Mesendoderm (in vitro differentiated cells): ENCODE measurements at regions not wholly inside any gene's neighbourhood (a gene's known extent, or its start where the extent isn't known, plus 50 kb on each side); places are given as distances from the start of the nearest gene placed in this dataset.

ENCODE experiments used
- DNase-seq: peaks from one replicate; pipeline ENCODE4 v3.0.0; 2013
- H2AK5ac ChIP-seq: 2 replicates; pipeline ENCODE4 v1.6.1; 2013; ENCODE audit warnings: low read length, inconsistent platforms
- H2BK120ac ChIP-seq: 2 replicates; pipeline ENCODE4 v1.6.1; 2013; ENCODE audit warnings: low read depth, mild to moderate bottlenecking, low read length, moderate library complexity, mixed read lengths
- H2BK15ac ChIP-seq: replicated peaks from 2 replicates; pipeline ENCODE4 v1.6.1; 2013; ENCODE audit warnings: low read depth, mild to moderate bottlenecking, moderate library complexity
- H2BK5ac ChIP-seq: 2 replicates; pipeline ENCODE4 v1.6.1; 2013; ENCODE audit warnings: low read length, inconsistent platforms
- H3K18ac ChIP-seq: 2 replicates; pipeline ENCODE4 v1.6.1; 2013; ENCODE audit warnings: mild to moderate bottlenecking, low read length, mixed read lengths
- H3K23ac ChIP-seq: one replicate; pipeline ENCODE4 v1.6.1; 2013; ENCODE audit warnings: low read length
- H3K27ac ChIP-seq: 2 replicates; pipeline ENCODE4 v1.5.1; 2013; ENCODE audit warnings: low read depth, mild to moderate bottlenecking, inconsistent platforms, low read length, moderate library complexity
- H3K27me3 ChIP-seq: 2 replicates; pipeline ENCODE4 v1.6.1; 2013; ENCODE audit warnings: low read length, control low read depth, mild to moderate bottlenecking, inconsistent platforms; ENCODE audit not compliant: insufficient read depth, poor library complexity
- H3K36me3 ChIP-seq: 2 replicates; pipeline ENCODE4 v1.6.1; 2013; ENCODE audit warnings: low read length, inconsistent platforms; ENCODE audit not compliant: control insufficient read depth, insufficient read depth
- H3K4ac ChIP-seq: one replicate; pipeline ENCODE4 v1.6.1; 2013; ENCODE audit warnings: low read depth, mild to moderate bottlenecking, low read length, moderate library complexity
- H3K4me1 ChIP-seq: 2 replicates; pipeline ENCODE4 v1.6.1; 2013; ENCODE audit warnings: low read depth, low read length, inconsistent platforms; ENCODE audit not compliant: control insufficient read depth
- H3K4me2 ChIP-seq: 2 replicates; pipeline ENCODE4 v1.6.1; 2013; ENCODE audit warnings: low read length
- H3K4me3 ChIP-seq: 2 replicates; pipeline ENCODE4 v1.5.1; 2013; ENCODE audit warnings: mild to moderate bottlenecking, low read length
- H3K56ac ChIP-seq: one replicate; pipeline ENCODE4 v1.6.1; 2013; ENCODE audit warnings: low read length
- H3K79me1 ChIP-seq: 2 replicates; pipeline ENCODE4 v1.6.1; 2013; ENCODE audit warnings: low read length, inconsistent platforms
- H3K79me2 ChIP-seq: 2 replicates; pipeline ENCODE4 v1.6.1; 2013; ENCODE audit warnings: mild to moderate bottlenecking, low read length; ENCODE audit not compliant: control insufficient read depth, insufficient read depth
- H3K9ac ChIP-seq: 2 replicates; pipeline ENCODE4 v1.6.1; 2013; ENCODE audit warnings: low read length, inconsistent platforms
- H4K5ac ChIP-seq: one replicate; pipeline ENCODE4 v1.6.1; 2013; ENCODE audit warnings: low read length
- H4K8ac ChIP-seq: one replicate; pipeline ENCODE4 v1.6.1; 2013; ENCODE audit warnings: low read depth, mild to moderate bottlenecking, control low read depth, low read length, moderate library complexity
- WGBS: extraction: QIAGEN DNeasy Blood & Tissue Kit; methylation state at CpG from one replicate; pipeline ENCODE4 v1.1.7; 2013; ENCODE audit warnings: low lambda C conversion rate, missing lambda C conversion rate; ENCODE audit not compliant: insufficient coverage; ENCODE audit errors: extremely low coverage; 5-methylcytosine and 5-hydroxymethylcytosine counted together

GRCh38 chr1:94646786-94647555 lies 105.4 kb upstream of the F3 start:
- H2BK120ac ChIP-seq, result no peak overlapping the region
- no peaks in the 10 kb centered on the region for H3K36me3 ChIP-seq
- H3K27ac ChIP-seq, result no peak overlapping the region
- H3K4me1 ChIP-seq, result no peaks in the 10 kb centered on the region
- H3K79me2 ChIP-seq, result no peaks in the 10 kb centered on the region
- H2AK5ac ChIP-seq, result no peak overlapping the region
- no peak overlapping the region for H4K8ac ChIP-seq
- no peak overlapping the region for H4K5ac ChIP-seq
- no peak overlapping the region for H3K4ac ChIP-seq
- H2BK5ac ChIP-seq, result no peak overlapping the region
- H3K4me2 ChIP-seq, result no peak overlapping the region
- H3K4me3 ChIP-seq, result no peak overlapping the region
- no peak overlapping the region for H3K56ac ChIP-seq
- H3K18ac ChIP-seq, result peak overlapping the region; percentile 34
- no peak overlapping the region for H2BK15ac ChIP-seq
- H3K9ac ChIP-seq, result no peak overlapping the region
- no peaks in the 10 kb centered on the region for H3K27me3 ChIP-seq
- no peak overlapping the region for H3K23ac ChIP-seq
- no CpG with 5 or more reads among the region's 6 CpGs for WGBS
- no peaks in the 10 kb centered on the region for H3K79me1 ChIP-seq
- DNase-seq, result no peak

DNA sequence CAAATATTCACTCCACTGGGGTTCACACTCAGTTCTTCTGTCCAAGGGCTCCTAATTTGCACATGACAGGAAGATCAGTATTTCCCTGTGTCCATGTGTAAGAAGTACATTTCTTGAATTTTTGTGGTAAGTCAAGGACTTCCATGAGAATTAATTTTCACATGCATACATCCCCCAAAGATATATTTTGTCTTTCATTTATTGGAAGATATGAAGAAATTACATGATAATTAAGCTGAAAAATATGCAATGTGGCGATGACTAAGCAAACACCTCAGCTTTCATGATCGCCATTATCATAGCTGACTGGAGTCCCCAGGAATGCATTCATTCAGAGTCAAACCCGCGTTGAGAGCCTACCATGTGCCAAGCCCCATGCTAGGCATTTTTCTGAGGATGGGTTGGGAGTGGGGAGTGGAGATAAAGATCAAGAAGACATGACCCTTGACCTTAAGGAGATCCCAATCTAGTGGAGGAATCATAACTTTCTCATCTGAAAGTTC lies 104.6 kb upstream of the F3 start:
- H2BK15ac ChIP-seq, result no peak overlapping the region
- no peak overlapping the region for H3K18ac ChIP-seq
- H3K79me2 ChIP-seq, result no peaks in the 10 kb centered on the region
- no peaks in the 10 kb centered on the region for H3K4me1 ChIP-seq
- no peak overlapping the region for H2BK120ac ChIP-seq
- no CpG with 5 or more reads among the region's 4 CpGs for WGBS
- no peak overlapping the region for H3K4ac ChIP-seq
- no peak overlapping the region for H4K5ac ChIP-seq
- no peaks in the 10 kb centered on the region for H3K27me3 ChIP-seq
- H3K56ac ChIP-seq, result no peak overlapping the region
- no peaks in the 10 kb centered on the region for H3K79me1 ChIP-seq
- peak; percentile 71 for DNase-seq
- H3K9ac ChIP-seq, result no peak overlapping the region
- H3K36me3 ChIP-seq, result no peaks in the 10 kb centered on the region
- no peak overlapping the region for H2AK5ac ChIP-seq
- H3K4me2 ChIP-seq, result no peak overlapping the region
- H2BK5ac ChIP-seq, result no peak overlapping the region
- no peak overlapping the region for H3K27ac ChIP-seq
- H3K4me3 ChIP-seq, result no peak overlapping the region
- H3K23ac ChIP-seq, result no peak overlapping the region
- H4K8ac ChIP-seq, result no peak overlapping the region

DNA sequence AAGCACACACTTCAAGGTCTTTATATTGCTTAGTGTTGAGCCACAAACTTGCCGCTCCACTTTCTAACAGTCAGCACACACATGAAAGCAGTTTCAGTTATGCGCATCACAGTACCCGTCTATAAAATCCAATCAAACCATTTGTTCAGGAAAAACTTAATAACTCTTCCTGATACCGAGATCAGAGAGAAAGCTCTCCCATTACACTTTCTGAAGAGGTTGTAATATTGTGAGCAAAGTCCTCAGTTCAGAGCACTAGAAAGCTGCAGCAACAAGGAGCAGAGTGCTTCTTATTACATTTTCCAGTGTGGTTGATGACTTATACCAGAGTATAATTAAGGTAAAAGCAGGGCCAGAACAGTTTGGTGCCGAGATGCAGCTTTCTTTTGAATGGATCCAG lies 102.8 kb upstream of the F3 start:
- no peak overlapping the region for H3K18ac ChIP-seq
- no peak overlapping the region for H2AK5ac ChIP-seq
- no CpG with 5 or more reads among the region's 5 CpGs for WGBS
- no peak overlapping the region for H3K4me3 ChIP-seq
- no peaks in the 10 kb centered on the region for H3K4me1 ChIP-seq
- DNase-seq, result no peak
- no peak overlapping the region for H3K23ac ChIP-seq
- H3K27me3 ChIP-seq, result no peaks in the 10 kb centered on the region
- no peak overlapping the region for H2BK5ac ChIP-seq
- no peaks in the 10 kb centered on the region for H3K79me1 ChIP-seq
- no peak overlapping the region for H3K27ac ChIP-seq
- H4K8ac ChIP-seq, result no peak overlapping the region
- no peaks in the 10 kb centered on the region for H3K79me2 ChIP-seq
- no peak overlapping the region for H4K5ac ChIP-seq
- no peaks in the 10 kb centered on the region for H3K36me3 ChIP-seq
- no peak overlapping the region for H3K4me2 ChIP-seq
- H3K4ac ChIP-seq, result no peak overlapping the region
- no peak overlapping the region for H3K56ac ChIP-seq
- H2BK120ac ChIP-seq, result no peak overlapping the region
- H2BK15ac ChIP-seq, result no peak overlapping the region
- no peak overlapping the region for H3K9ac ChIP-seq

- H3K4me3 ChIP-seq, result no peak overlapping the region
- H3K27me3 ChIP-seq, result no peaks in the 10 kb centered on the region
- no peak overlapping the region for H3K4me2 ChIP-seq
- no peak overlapping the region for H3K18ac ChIP-seq
- DNase-seq, result no peak
- H3K79me2 ChIP-seq, result no peaks in the 10 kb centered on the region
- no peak overlapping the region for H3K56ac ChIP-seq
- H2BK15ac ChIP-seq, result no peak overlapping the region
- H2BK5ac ChIP-seq, result no peak overlapping the region
- H2AK5ac ChIP-seq, result no peak overlapping the region
- no peak overlapping the region for H3K27ac ChIP-seq
- H3K79me1 ChIP-seq, result no peaks in the 10 kb centered on the region
- no peaks in the 10 kb centered on the region for H3K36me3 ChIP-seq
- no peak overlapping the region for H3K9ac ChIP-seq
- no peak overlapping the region for H2BK120ac ChIP-seq
- no CpG with 5 or more reads among the region's 7 CpGs for WGBS
- H3K4ac ChIP-seq, result no peak overlapping the region
- no peak overlapping the region for H3K23ac ChIP-seq
- H3K4me1 ChIP-seq, result no peaks in the 10 kb centered on the region
- no peak overlapping the region for H4K5ac ChIP-seq
- no peak overlapping the region for H4K8ac ChIP-seq
Observed at GRCh38 chr1:94643819-94644218, 102.3 kb upstream of the F3 start.

GRCh38 chr1:94642617-94643321 lies 101.2 kb upstream of the F3 start:
- Histone ChIP-seq H2BK120ac (no peak overlapping the region), H3K4me2 (no peak overlapping the region), H3K4me3 (no peak overlapping the region), H3K18ac (no peak overlapping the region), H3K4ac (no peak overlapping the region), H3K79me2 (no peaks in the 10 kb centered on the region), H4K5ac (no peak overlapping the region), H2BK15ac (no peak overlapping the region), H3K9ac (no peak overlapping the region), H3K56ac (no peak overlapping the region), H3K79me1 (no peaks in the 10 kb centered on the region), H3K27me3 (no peaks in the 10 kb centered on the region), H3K27ac (no peak overlapping the region), H3K36me3 (no peaks in the 10 kb centered on the region), H4K8ac (no peak overlapping the region), H2BK5ac (no peak overlapping the region), H3K4me1 (no peaks in the 10 kb centered on the region), H3K23ac (no peak overlapping the region), H2AK5ac (no peak overlapping the region)
- no peak for DNase-seq
- no CpG with 5 or more reads among the region's 6 CpGs for whole genome bisulfite sequencing
